Stomach (tissue), 8 donors: ENCODE measurements at regions not wholly inside any gene's neighbourhood (a gene's known extent, or its start where the extent isn't known, plus 50 kb on each side); places are given as distances from the start of the nearest gene placed in this dataset.
A peak's percentile ranks its signal among the peaks of the same experiment; 100 is the strongest.
"Not testable (repeated sequence)": the region's sequence is repeated elsewhere in the genome, so short reads cannot be mapped to it uniquely, and the experiment has no call there.

ENCODE experiments used
- DNase-seq, 2 donors: peaks; one replicate each; pipeline versions ENCODE4 v3.0.0 to v3.0.0-alpha.2; 2013 to 2019
- H3K27ac ChIP-seq, 5 donors: fragments of 200-600 bp in 4 of 5; sonication (generic) in 4 of 5; one replicate each; pipeline ENCODE4 v1.5.1; 2013 to 2019; ENCODE audit warnings: mild to moderate bottlenecking in 1 of 5, moderate library complexity in 1 of 5
- H3K27me3 ChIP-seq, 3 donors: fragments of 200-600 bp; sonication (generic); one replicate each; pipeline ENCODE4 v1.5.1; 2017 to 2019; ENCODE audit warnings: mixed run types in 1 of 3
- H3K36me3 ChIP-seq, 4 donors: fragments of 200-600 bp; sonication (generic); 1 replicate in 3 of 4; 2 replicates in 1 of 4; pipeline ENCODE4 v1.5.1; 2016 to 2019
- H3K4me1 ChIP-seq, 4 donors: fragments of 200-600 bp; sonication (generic); one replicate each; pipeline ENCODE4 v1.5.1; 2016 to 2019
- H3K4me3 ChIP-seq, 4 donors: fragments of 200-600 bp; sonication (generic) in 3 of 4; one replicate each; pipeline ENCODE4 v1.5.1; 2016 to 2019; ENCODE audit warnings: mild to moderate bottlenecking in 1 of 4
- H3K9me3 ChIP-seq, 4 donors: fragments of 200-600 bp; sonication (generic); one replicate each; pipeline ENCODE4 v1.5.1; 2016 to 2019
- CTCF ChIP-seq, 7 experiments: fragments of 450-650 bp in 4 of 7; fragments of 200-600 bp in 3 of 7; sonication (generic) in 3 of 7; IDR thresholded peaks; one replicate each; pipeline ENCODE4 v1.5.1; 2016 to 2019; ENCODE audit warnings: antibody characterized with exemption in 7 of 7, control low read depth in 2 of 7, mild to moderate bottlenecking in 1 of 7
- EP300 ChIP-seq: sonication (generic); formaldehyde crosslinking; IDR thresholded peaks from one replicate; pipeline ENCODE4 v1.6.1; 2017; ENCODE audit warnings: antibody characterized with exemption
- POLR2A ChIP-seq, 4 donors: fragments of 450-650 bp; IDR thresholded peaks; one replicate each; pipeline ENCODE4 v1.6.1; 2016; ENCODE audit warnings: antibody characterized with exemption in 4 of 4, control low read depth in 2 of 4, mild to moderate bottlenecking in 1 of 4, moderate library complexity in 1 of 4
- POLR2AphosphoS5 ChIP-seq, 3 donors: sonication (generic); formaldehyde crosslinking; IDR thresholded peaks; one replicate each; pipeline ENCODE4 v1.6.1; 2016; ENCODE audit warnings: antibody characterized with exemption in 3 of 3
- WGBS, 5 donors: extraction: QIAGEN DNeasy Blood & Tissue Kit in 3 of 5; methylation state at CpG; one replicate each; pipeline versions ENCODE4 v1.1.5 to v1.1.7; 2013 to 2018; 5-methylcytosine and 5-hydroxymethylcytosine counted together
- intact Hi-C: fragments of 100-400 bp; cut with DNase I; formaldehyde crosslinking; loops from one replicate; pipeline ENCODE4 v1.15.1; 2023; ENCODE audit warnings: low total_unique reads
- donor health status: healthy with polysubstance abuse.
- donor health status: Bipolar disorder and iron deficiency.
- donor health status: healthy.

- intact Hi-C loops = no loop called here
- Histone ChIP-seq H3K9me3 (no peaks in the 10 kb centered on the region), H3K4me1 (peaks cover 0 to 17% (median 5%) of the 10 kb centered on the region in 4 donors), H3K27me3 (no peaks in the 10 kb centered on the region), H3K4me3 (no peak overlapping the region), H3K27ac (no peak overlapping the region), H3K36me3 (no peaks in the 10 kb centered on the region)
- TF ChIP-seq CTCF (IDR thresholded peaks at IDR 0.05) (no peak), EP300 (no peak), POLR2A (IDR thresholded peaks at IDR 0.05) (no peak), POLR2AphosphoS5 (IDR thresholded peaks at IDR 0.05) (no peak)
- WGBS, 5 donors = 84 to 92% (median 88%) methylated on average over 8 of the region's 8 CpGs
- no peak for DNase-seq
Observed at GRCh38 chr4:14167876-14168510, 540.5 kb upstream of the BOD1L1 start.

GRCh38 chr4:14168919-14169318 lies 541.4 kb upstream of the BOD1L1 start:
- WGBS, 5 donors = 19 to 33% (median 21%) methylated on average over 5 of the region's 5 CpGs
- Histone ChIP-seq H3K36me3 (no peaks in the 10 kb centered on the region), H3K4me3 (no peak overlapping the region), H3K9me3 (no peaks in the 10 kb centered on the region), H3K4me1 (peaks cover 0 to 17% (median 5%) of the 10 kb centered on the region in 4 donors), H3K27ac (no peak overlapping the region), H3K27me3 (no peaks in the 10 kb centered on the region)
- intact Hi-C loops = no loop called here
- DNase-seq = peak; percentile 69 to 76
- TF ChIP-seq POLR2A (IDR thresholded peaks at IDR 0.05) (no peak), POLR2AphosphoS5 (IDR thresholded peaks at IDR 0.05) (peak in 2 of 3 donors; percentile 39 to 56)

GRCh38 chr4:14169460-14169859 lies 541.9 kb upstream of the BOD1L1 start:
- Histone ChIP-seq H3K4me1 (peaks cover 0 to 17% (median 5%) of the 10 kb centered on the region in 4 donors), H3K4me3 (no peak overlapping the region), H3K27me3 (no peaks in the 10 kb centered on the region), H3K27ac (no peak overlapping the region), H3K9me3 (no peaks in the 10 kb centered on the region), H3K36me3 (no peaks in the 10 kb centered on the region)
- intact Hi-C loops = no loop called here
- 47 to 75% (median 55%) methylated on average over 2 of the region's 2 CpGs for WGBS, 5 donors
- TF ChIP-seq CTCF (IDR thresholded peaks at IDR 0.05) (no peak), POLR2AphosphoS5 (IDR thresholded peaks at IDR 0.05) (no peak), EP300 (no peak), POLR2A (IDR thresholded peaks at IDR 0.05) (no peak)
- no peak for DNase-seq

GRCh38 chr4:14169940-14170339 lies 542.4 kb upstream of the BOD1L1 start:
- DNase-seq, H3K27me3 ChIP-seq, intact Hi-C loops, H3K36me3 ChIP-seq, H3K4me3 ChIP-seq, H3K9me3 ChIP-seq, H3K27ac ChIP-seq: not testable (repeated sequence)
- H3K4me1 ChIP-seq = peaks cover 0 to 17% (median 5%) of the 10 kb centered on the region in 4 donors
- WGBS, 5 donors = 80 to 86% (median 84%) methylated on average over 6 of the region's 6 CpGs

- intact Hi-C loops = no loop called here
- Histone ChIP-seq H3K4me3 (no peak overlapping the region), H3K4me1 (peaks cover 14 to 32% (median 21%) of the 10 kb centered on the region in 4 donors), H3K27ac (no peak overlapping the region), H3K9me3 (no peaks in the 10 kb centered on the region), H3K27me3 (no peaks in the 10 kb centered on the region), H3K36me3 (no peaks in the 10 kb centered on the region)
- no peak for TF ChIP-seq CTCF (IDR thresholded peaks at IDR 0.05)
- no peak for TF ChIP-seq POLR2AphosphoS5 (IDR thresholded peaks at IDR 0.05)
- TF ChIP-seq EP300 = no peak
- no peak for TF ChIP-seq POLR2A (IDR thresholded peaks at IDR 0.05)
- DNase-seq = no peak
- WGBS, 5 donors = 88 to 94% (median 92%) methylated on average over 3 of the region's 3 CpGs
Observed at GRCh38 chr4:14176613-14177012, 549.1 kb upstream of the BOD1L1 start.
